HG03039 (cell line): ENCODE measurements at regions not wholly inside any gene's neighbourhood (a gene's known extent, or its start where the extent isn't known, plus 50 kb on each side); places are given as distances from the start of the nearest gene placed in this dataset.

Experiments used
- ATAC-seq: cut with Tn5 transposase; IDR thresholded peaks from one replicate; pipeline ENCODE4 v1.9.1; 2021; ENCODE audit warnings: mild to moderate bottlenecking, moderate library complexity; ENCODE audit not compliant: unreplicated experiment

DNA sequence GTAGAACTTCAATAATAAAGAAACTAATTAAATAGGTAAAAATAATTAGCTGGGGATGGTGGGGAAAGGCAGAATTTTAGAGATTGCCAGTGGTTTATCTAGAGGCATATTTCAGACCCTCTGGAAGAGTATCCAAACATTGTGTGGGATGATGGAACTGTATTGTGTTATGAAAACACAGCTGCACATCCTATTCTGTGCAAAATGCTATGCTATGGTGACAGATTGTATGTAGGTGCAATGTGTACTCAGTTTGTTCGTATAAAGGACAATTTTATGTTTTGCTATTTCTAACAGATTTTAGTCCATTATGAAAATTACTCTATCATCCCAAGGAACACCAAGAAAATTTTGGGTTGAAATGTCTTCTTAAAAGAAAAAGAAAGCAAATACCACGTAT is 1054.7 kb downstream of the PDHA2 start:
- no peak for ATAC-seq

GRCh38 chr4:96895826-96896225 is 1055.9 kb downstream of the PDHA2 start:
- no peak for ATAC-seq

DNA sequence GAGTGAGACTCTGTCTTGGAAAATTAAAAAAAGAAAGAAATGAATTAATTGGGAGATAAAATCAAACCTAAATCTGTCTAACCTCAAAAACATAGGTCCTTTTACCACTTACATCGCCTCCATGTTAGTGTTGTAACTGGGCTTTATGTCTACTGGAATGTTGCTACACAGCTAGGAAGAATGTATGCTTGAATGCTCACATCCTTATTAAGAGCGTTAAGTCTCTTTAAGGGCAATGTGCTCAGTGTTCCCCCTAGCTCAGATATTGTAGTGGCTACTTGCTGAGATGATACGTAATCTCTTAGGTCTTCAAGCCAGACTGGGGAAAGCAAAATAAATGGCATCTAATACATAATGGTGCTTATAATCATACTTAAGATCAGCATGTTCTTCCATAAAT is 1072.8 kb downstream of the PDHA2 start:
- ATAC-seq: no peak

DNA sequence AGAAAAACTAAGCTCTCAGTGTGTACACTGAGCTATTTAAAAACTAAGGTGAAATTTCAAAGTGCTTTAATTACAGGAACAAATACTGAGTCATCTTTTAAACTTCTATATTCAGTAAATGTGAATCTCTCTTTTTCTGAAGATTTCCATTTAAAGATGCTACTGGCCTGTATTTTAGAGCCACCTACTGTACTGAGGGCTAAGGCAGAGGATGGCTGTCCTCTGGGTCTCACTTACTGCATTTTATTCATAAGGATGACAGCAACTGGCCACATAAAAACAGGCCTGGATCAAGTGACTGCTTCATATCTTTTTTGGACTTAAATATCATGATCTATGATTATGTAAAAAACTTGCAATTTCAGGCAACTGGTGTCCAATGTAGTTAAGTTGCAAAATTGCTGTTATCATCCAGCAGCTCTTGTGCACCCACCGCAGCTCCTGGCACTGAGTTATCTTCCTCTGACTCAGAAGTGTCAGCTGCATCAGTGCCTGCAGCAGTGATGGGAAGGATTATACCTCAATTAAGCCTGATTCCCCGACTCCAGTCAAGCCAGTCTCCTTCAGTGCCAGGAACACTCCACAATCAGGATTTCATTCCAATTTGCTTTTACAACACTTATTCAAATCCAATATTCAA is 1073.7 kb downstream of the PDHA2 start:
- ATAC-seq: no peak

- no peak for ATAC-seq
These were observed 1076.8 kb downstream of the PDHA2 start for GRCh38 chr4:96916711-96917110.

- ATAC-seq: no peak
These were observed 1097.0 kb downstream of the PDHA2 start for GRCh38 chr4:96936886-96937285.

DNA sequence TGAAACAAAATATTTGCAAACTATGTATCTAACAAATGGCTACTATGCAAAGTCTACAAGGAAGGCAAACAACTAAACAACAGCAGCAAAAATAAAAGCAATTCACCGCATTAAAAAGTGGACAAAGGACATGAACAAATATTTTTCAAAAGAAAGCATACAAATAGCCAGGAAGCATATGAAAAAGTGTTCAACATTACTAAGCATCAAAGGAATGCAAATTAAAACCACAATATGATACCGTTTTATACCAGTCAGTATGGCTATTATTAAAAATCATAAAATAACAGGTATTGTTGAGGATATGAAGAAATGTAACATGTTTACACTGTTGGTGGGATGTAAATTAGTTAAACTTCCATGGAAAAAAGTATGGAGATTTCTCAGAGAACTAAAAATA is 1106.7 kb downstream of the PDHA2 start:
- no peak for ATAC-seq

GRCh38 chr4:96952610-96953009 is 1112.7 kb downstream of the PDHA2 start:
- no peak for ATAC-seq

DNA sequence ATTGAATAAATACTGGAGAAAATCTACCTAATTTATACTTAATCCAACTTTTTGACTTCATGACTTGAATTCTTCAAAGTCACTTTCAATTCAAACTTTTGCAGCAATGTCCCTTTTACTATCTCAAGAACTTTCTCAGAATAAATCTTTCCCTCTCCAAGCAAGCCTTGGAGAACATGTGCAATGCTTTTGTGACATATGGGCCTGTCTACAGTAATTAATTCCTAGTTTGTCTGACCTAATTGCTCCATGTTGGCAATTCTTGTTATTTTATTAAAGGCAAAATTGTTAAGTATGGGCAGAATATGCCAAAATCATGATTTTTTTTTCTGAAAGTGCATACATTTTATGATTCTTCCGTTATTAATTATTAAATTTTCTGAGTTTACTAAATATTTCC is 1115.3 kb downstream of the PDHA2 start:
- ATAC-seq: no peak

GRCh38 chr4:96955691-96956090 is 1115.8 kb downstream of the PDHA2 start:
- ATAC-seq: no peak

DNA sequence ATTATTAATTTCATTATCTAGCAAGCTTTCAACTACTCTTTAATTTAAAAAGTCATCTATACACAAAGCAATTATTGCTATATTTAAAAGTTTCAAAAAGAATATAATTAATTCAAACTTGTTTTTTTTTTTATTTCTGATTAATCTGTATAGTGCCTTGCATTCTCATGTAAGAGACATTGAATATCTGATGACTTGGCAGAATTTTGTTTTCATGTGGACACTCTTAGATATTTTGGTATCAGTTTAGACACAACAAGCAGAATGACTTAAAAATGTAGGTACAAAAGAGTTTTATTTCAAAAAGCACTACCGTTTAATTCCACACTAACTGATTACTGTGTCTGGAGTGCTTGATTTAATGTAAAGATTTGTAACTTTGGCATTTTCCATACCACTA is 1129.6 kb downstream of the PDHA2 start:
- ATAC-seq: no peak

- ATAC-seq: no peak
These were observed 1133.0 kb downstream of the PDHA2 start for GRCh38 chr4:96972920-96973319.

DNA sequence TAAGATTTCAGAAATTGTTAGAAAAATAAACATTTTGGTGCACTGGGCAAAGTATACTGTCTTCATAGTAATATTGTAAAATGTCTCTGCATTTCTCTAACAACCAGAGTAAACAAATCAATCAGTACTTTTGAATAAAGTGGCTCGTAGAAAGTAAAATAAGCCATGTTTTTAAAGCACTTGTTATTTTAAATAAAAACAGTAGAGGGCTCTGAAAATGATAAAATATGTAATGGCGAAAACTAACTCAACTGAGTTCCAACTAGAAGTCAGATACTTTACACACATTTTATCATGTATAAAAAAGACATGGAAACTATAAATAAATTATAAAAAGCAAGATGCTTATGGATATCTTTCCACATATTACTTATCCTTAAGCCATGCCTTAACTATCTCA is 1134.4 kb downstream of the PDHA2 start:
- ATAC-seq: no peak

GRCh38 chr4:96983830-96984229 is 1143.9 kb downstream of the PDHA2 start:
- ATAC-seq: no peak

DNA sequence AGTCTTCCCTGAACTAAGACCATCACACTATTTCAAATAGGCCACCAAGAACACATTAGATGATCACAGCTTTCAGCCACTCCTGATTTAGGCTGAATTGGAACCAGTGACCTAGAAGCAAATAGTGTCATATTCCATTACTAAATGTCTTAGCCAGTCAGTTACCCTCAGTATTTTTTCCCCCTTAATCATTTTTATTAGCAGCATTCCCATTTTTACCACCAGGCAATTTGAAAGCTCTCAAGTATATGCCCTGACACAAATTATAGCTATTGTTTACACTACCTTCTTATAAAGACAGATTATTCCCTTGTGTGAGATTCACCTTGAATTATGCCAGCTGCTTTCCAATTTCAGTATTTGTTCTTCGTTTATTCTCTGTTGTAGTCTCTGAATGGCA is 1146.9 kb downstream of the PDHA2 start:
- ATAC-seq: no peak

DNA sequence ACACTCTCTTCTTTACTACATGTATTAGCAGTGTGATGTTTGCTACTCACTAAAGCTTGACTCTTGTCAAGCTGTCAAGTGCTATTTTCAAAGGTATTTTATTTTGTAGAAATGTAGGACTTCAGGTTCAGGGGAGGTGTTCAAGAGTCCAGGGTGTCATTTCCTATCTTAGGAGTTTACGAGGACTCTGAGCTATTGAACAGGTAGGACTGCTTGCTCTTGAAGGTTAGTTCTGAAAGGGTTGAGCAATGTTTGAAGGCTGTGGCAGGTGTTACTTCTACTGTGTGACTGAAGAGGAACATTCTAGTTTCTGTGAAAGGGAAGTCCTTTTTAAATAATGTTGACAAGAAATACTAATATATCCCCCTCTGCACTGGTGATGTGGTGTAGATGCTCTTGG is 1151.2 kb downstream of the PDHA2 start:
- no peak for ATAC-seq

- ATAC-seq: no peak
These were observed 1150.8 kb downstream of the STPG2 start for GRCh38 chr4:96992443-96992842.

GRCh38 chr4:96993560-96993959 is 1149.7 kb downstream of the STPG2 start:
- ATAC-seq: no peak

DNA sequence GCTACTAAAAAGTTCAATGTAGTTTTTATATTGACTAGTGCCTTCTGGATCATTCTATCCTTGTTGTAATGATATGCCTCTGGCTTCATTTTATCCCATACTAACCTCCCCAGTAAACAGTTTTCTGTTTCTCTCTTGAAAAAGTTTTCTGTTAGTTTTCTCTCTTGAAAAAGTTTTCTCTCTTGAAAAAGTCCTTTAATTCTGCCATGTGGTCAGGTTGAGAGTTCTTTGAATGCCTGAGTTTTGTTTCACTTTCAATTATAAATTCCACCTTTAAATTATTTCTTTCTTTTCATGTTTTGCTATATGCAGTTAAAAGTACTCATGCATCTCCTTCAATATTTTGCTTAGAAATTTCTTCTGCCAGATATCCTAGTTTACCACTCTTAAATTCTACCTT is 1139.6 kb downstream of the STPG2 start:
- no peak for ATAC-seq

GRCh38 chr4:97013309-97013708 is 1130.0 kb downstream of the STPG2 start:
- no peak for ATAC-seq

DNA sequence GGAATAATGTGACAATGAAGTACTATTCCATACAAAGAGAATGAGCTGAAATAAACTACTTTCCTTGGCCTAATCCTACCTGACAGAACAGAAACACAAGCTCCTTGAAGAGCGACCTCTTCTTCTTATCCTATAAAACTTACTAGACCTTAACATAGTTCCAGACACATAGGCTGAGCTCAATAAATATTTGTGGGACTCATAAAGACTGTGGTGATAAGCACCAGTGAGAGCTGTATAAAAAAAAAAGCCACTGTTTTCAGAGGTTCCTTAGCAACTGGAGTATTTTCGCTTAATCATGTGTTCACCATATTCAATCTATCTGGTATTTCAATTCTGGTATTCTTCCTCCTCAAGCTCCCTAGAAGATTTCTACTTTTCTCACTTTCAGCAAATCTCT is 1129.6 kb downstream of the STPG2 start:
- ATAC-seq: no peak

GRCh38 chr4:97015301-97015700 is 1128.0 kb downstream of the STPG2 start:
- no peak for ATAC-seq

GRCh38 chr4:97016186-97016907 is 1126.9 kb downstream of the STPG2 start:
- ATAC-seq: no peak
